ENCODE measurements at regions not wholly inside any gene's neighbourhood (a gene's known extent, or its start where the extent isn't known, plus 50 kb on each side); places are given as distances from the start of the nearest gene placed in this dataset.

DNA sequence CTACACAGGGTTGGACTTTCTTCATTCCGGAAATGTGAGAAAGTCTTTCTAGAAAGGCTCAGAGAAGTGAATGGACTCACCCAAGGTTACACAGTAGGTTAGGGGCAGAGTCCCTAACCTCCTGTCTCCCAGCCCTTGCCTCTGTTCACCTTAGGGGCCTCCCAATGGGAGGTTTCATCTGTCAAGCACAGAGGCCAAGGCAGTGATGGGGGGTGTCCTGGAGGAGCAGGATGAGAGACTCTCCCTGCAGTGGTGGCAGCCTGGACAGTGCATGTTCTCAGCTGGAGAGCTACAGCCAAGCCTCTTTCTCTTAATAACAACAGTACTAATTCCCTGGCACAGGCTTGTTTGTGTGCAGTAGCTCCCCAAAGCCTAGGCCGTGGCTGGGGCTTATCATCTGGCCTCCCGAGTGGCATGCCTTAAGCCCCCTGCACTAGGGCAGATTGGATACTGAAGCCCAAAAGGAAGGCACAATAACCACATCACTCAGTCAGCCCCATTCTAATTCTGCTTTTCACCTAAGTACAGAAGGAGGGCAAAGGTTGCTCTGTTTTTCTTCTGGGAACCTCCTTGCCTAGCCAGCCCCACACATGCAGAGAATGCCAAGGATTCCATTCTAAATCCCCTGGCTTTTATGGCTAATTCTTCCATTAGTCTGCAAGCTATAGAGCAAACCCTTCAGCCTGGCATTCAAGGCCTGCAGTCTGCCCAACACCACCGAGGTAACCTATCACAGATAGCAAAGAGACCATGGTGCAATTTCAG is 50.2 kb upstream of the XPA start:
- H3K4me3 ChIP-seq = no peak overlapping the region
- H3K36me3 ChIP-seq = no peaks in the 10 kb centered on the region
- H3K4me1 ChIP-seq = no peaks in the 10 kb centered on the region
- DNase-seq (ENCODE audit: low spot score) = no peak
- no peak overlapping the region for H3K27ac ChIP-seq
- no peak for TF ChIP-seq CTCF (IDR thresholded peaks at IDR 0.05)
- H3K27me3 ChIP-seq = no peaks in the 10 kb centered on the region
- peaks cover 0 to 11% of the 10 kb centered on the region in 2 donors for H3K9me3 ChIP-seq

GRCh38 chr9:97748525-97748924 is 51.4 kb upstream of the XPA start:
- H3K4me3 ChIP-seq = no peak overlapping the region
- no peaks in the 10 kb centered on the region for H3K9me3 ChIP-seq
- H3K27ac ChIP-seq = no peak overlapping the region
- H3K4me1 ChIP-seq = no peaks in the 10 kb centered on the region
- DNase-seq (ENCODE audit: low spot score) = no peak
- TF ChIP-seq CTCF (IDR thresholded peaks at IDR 0.05) = no peak
- no peaks in the 10 kb centered on the region for H3K27me3 ChIP-seq
- no peaks in the 10 kb centered on the region for H3K36me3 ChIP-seq

DNA sequence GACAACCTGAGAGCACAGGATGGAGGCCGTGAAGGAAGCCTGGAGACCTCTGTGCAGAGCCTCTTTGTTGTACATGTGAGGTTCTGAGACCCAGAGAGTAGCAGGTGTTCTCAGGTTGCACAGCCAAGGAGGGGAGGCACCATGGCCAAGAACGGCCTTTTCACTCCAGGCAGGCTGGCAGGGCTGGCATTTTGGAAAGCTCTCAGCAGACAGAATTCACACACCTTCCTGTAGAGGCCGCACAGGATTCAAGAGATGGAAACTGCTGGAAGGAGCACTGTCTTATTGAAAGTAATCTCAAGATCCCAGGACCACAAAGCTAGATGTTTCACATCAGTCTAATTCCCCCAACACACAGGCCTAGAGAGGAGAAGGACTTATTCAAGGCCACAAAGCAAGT is 52.8 kb upstream of the XPA start:
- H3K36me3 ChIP-seq = no peaks in the 10 kb centered on the region

DNA sequence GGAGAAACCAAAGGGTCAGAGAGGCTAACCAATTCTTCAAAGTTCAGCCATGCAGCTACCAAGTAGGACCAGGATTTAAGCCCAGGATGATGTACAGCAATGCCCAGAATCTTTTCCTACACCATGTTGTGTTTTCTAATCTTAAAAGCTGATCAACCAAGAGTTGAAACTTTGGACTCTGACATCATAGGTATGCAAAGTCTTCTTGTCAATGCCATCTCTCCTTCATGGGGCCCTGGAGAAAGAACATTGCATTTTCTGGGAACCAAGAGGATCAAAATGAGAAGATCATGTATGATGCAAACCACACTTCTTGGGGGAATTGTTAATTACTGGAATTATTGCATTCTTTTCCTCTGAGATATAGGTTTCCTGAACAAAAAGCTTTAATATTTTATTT is 54.4 kb upstream of the XPA start:
- no peak overlapping the region for H3K27ac ChIP-seq
- no peak for TF ChIP-seq CTCF (IDR thresholded peaks at IDR 0.05)

More for the DNA sequence above, 52.8 kb upstream of the XPA start:
- no peak for TF ChIP-seq CTCF (IDR thresholded peaks at IDR 0.05)
- Histone ChIP-seq H3K4me1 (no peaks in the 10 kb centered on the region), H3K27me3 (no peaks in the 10 kb centered on the region), H3K9me3 (no peaks in the 10 kb centered on the region), H3K4me3 (no peak overlapping the region), H3K27ac (no peak overlapping the region)
- no peak for DNase-seq (ENCODE audit: low spot score)

DNA sequence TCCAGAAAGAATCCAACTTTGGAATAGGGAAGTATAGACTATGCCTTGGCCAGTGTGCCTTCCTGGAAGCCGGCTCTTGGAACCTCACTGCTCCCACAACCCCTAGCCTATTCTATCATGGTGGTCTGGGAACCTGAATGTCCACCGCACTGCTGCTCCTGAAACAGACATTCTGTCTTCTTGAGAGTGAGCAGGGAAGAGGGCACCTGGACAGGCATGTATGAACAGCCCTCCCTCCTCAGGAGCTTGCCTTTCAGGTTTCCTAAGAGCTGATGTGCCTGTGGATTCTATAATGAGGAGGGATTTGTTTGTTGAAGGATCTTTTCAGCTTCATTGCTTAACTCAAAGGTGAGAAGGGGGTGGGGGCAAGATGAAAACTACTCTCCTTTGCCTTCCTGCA is 55.1 kb upstream of the XPA start:
- H3K36me3 ChIP-seq = no peaks in the 10 kb centered on the region
- no peak overlapping the region for H3K27ac ChIP-seq
- DNase-seq (ENCODE audit: low spot score) = no peak
- no peak overlapping the region for H3K4me3 ChIP-seq
- no peaks in the 10 kb centered on the region for H3K27me3 ChIP-seq
- no peaks in the 10 kb centered on the region for H3K4me1 ChIP-seq
- no peak for TF ChIP-seq CTCF (IDR thresholded peaks at IDR 0.05)
- no peaks in the 10 kb centered on the region for H3K9me3 ChIP-seq

More for the DNA sequence above, 54.4 kb upstream of the XPA start:
- H3K4me3 ChIP-seq = no peak overlapping the region
- H3K9me3 ChIP-seq = no peaks in the 10 kb centered on the region
- H3K36me3 ChIP-seq = no peaks in the 10 kb centered on the region
- DNase-seq (ENCODE audit: low spot score) = no peak
- H3K4me1 ChIP-seq = no peaks in the 10 kb centered on the region
- H3K27me3 ChIP-seq = no peaks in the 10 kb centered on the region

DNA sequence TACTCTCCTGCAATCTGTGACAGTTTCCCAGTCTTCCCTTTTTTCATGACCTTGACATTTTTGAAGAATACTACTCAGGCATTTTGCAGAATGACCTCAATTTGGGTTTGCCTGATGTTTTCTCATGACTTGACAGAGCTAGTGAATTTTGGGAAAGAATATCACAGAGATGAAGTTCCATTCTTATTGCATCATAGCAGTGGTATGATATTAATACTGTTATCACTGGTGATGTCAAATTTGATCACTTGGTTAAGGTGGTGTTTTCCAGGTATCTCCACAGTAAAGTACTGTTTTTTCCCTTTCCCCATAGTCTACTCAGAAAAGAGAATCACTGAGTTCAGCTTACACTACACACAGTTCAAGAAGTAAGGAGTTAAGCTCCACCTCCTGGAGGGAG is 56.2 kb upstream of the XPA start:
- H3K27me3 ChIP-seq = no peaks in the 10 kb centered on the region
- no peak for DNase-seq (ENCODE audit: low spot score)
- TF ChIP-seq CTCF (IDR thresholded peaks at IDR 0.05) = no peak
- no peaks in the 10 kb centered on the region for H3K9me3 ChIP-seq
- no peaks in the 10 kb centered on the region for H3K36me3 ChIP-seq
- no peak overlapping the region for H3K4me3 ChIP-seq
- no peak overlapping the region for H3K27ac ChIP-seq
- no peaks in the 10 kb centered on the region for H3K4me1 ChIP-seq

Measured in right atrium auricular region (tissue), 2 donors.